NCI-H1417 treated with DMSO at 0.1 percent for 48 hours (cell line): ENCODE measurements at regions not wholly inside any gene's neighbourhood (a gene's known extent, or its start where the extent isn't known, plus 50 kb on each side); places are given as distances from the start of the nearest gene placed in this dataset.
"Not testable (repeated sequence)": the region's sequence is repeated elsewhere in the genome, so short reads cannot be mapped to it uniquely, and the experiment has no call there.

Experiments used
- DNase-seq: peaks from one replicate; lab custom pipeline; 2025; lab: John Stamatoyannopoulos, UW

GRCh38 chrX:39676434-39676833 is 421.3 kb downstream of the BCOR start:
- DNase-seq, result no peak

- no peak for DNase-seq
Observed at GRCh38 chrX:39677585-39677977, 420.2 kb downstream of the BCOR start.

DNA sequence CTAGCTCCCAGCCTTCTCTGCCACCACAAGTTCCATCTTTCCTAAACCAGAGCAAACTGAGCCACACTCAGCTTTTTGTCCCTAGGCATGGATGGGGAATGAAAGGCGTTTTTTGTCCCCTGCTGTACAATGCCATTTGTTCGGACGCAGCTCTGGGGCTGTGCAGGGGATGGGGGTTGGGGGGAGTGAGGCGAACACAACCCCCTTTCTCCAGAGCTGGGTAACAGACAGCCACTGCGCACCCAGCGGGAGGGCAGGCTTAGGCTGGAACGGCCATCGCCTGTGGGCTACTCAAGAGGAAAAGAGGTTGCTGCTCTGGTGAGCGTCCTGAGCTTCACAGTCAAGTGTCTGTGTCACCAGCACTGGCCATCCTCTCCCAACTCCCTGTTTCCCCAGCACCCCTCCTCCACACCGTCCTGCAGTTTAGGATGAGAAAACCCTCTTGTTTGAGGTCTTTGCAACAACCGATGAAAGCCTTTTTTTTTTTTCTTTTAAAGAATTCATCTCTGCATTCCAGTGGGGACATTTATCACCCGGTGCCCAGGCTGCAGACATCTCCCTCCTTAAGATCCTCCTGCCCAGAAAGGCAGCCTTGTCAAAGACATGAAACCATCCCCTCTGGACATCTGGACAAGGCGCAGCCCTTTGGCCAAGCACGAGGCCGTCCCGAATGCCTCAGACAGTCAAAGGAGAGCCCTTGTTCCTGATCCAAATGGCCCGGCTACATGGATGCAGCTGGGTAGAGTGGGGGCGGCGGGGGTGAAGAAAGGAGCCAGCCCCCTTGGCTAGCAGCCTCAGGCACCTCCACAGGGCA is 419.6 kb downstream of the BCOR start:
- no peak for DNase-seq

GRCh38 chrX:39678914-39679313 is 418.8 kb downstream of the BCOR start:
- no peak for DNase-seq

GRCh38 chrX:39679497-39680157 is 418.1 kb downstream of the BCOR start:
- DNase-seq, result no peak

GRCh38 chrX:39681885-39682284 is 415.9 kb downstream of the BCOR start:
- DNase-seq, result no peak

DNA sequence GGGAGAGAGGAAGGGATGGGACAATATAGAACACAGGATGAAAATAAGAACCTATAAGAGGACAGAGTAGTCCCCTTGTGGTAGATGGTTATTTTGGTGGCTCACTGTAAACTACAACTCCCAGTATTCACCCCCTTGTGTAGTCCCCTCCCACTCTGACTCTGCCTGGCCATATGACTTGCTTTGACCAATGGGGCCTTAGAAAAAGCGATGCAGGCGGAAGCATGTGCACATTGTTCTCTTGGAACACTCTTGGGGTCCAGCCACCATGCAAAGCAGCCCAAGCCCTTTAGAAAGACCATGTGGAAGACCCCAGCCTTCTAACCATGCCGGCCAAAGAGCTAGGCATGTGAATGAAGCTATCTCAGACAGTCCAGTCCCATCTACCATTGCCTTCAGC is 415.0 kb downstream of the BCOR start:
- no peak for DNase-seq

GRCh38 chrX:39688219-39688575 is 409.6 kb downstream of the BCOR start:
- DNase-seq, result no peak

- peak; percentile 60 for DNase-seq
Observed at GRCh38 chrX:39688576-39689375, 409.0 kb downstream of the BCOR start.

DNA sequence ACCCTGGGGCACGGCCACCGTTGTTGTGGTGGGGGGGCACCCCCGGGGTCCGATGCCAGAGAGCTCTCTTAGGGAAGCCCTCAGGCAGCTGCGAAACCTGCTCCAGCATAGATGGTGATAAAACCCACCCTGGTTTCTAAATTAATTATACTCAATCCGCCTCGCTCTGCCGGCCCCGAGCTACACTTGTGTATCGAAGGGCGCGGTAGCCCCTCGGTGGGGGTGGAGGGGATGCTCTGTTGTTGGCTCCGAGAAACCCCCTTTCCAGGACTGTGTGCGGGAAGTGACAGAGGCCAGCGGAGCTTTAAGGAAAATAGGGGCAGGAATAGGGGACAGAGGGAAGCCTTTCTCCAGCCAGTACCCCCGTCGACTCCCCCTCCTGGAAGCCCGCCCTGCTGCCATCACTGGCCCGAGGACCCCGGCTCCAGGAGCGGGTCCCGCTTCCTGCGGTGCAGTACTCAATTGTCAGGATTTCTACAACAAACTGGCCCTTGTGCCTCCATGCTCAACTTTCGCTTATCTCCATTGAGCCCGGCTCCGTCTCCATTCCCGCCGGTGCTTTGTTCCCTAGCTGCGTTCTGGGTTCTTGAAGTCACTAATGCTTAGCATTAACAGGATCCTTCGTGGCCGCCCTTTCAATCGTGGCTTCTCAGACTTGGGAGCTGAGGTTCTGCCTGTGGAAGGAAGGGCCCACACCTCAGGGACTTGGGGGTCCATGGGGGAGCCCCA is 408.2 kb downstream of the BCOR start:
- no peak for DNase-seq

DNA sequence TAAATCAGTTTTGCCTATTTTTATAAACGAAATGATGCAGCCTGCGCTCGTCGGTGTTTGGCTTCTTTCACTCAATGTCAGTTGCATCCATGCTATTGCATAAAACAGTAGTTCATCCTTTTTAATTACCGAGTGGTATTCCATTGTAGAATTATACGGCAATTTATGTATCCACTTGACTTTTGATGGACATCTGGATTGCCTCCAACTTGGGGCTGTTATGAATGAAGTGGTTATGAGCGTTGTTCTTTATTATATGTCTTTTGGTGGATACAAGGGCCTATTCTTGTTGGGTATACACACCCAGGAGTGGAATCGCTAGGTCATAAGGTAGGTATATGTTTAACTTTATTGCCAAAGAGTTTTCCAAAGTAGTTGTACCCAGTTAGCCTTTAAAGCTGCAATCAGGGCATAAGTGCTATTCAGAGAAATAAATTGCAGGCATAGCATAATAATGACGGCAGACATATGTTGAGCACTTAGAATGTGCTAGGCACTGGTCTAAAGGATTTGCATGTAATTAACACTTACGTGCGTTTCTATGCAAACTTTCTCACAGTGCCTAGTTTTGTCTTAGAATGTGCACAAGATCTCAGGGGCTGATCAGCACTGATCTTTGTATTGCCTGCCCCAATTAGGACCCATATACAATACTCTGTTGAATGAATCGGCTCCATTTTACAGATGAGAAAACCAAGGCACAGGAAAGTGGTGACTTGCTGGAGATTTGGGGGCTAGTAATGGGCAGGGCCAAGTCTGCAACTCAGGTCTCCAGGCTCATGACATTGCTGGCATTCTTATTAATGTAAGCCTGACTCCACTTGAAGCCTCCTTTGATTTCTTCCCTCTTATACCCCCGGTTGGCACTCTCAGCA is 407.0 kb downstream of the BCOR start:
- no peak for DNase-seq

DNA sequence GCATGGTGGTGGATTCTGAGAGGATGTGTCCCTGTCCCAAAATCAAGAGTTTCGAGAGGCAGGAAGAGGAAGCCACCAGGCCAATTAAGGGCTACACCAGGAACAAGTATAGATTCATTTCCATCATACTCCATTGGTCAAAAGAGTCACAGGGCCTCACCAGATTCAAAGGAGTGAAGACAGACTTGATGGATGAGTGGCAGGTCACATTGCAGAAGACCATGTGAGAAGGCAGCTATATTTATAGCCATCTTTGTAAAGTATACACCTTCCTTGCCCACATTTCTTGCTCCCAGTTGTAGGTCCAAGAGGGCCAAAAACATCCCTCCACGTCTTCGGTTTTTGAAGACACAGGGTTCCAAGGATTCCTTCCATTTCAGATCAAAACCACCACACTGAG is 406.0 kb downstream of the BCOR start:
- no peak for DNase-seq

DNA sequence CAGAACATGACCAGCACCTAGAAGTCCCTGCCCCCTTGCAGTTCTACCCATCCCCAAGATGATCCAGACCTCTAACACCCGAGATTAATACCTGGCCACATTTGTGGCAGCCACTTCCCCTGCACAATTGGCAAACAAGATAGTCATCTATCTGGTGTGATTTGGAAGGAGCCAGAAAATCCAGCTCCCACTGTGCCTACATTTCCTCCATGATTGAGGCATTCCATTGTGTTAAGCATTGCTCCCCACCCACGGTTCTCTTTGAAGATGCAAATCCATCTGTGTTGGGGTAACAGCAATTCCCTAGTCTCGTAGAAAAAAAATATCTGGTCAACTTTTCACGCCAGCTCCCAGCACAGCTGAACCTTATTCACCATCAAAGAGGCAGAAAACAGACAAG is 405.0 kb downstream of the BCOR start:
- DNase-seq, result no peak

- DNase-seq, result no peak
Observed at GRCh38 chrX:39693298-39693697, 404.5 kb downstream of the BCOR start.

DNA sequence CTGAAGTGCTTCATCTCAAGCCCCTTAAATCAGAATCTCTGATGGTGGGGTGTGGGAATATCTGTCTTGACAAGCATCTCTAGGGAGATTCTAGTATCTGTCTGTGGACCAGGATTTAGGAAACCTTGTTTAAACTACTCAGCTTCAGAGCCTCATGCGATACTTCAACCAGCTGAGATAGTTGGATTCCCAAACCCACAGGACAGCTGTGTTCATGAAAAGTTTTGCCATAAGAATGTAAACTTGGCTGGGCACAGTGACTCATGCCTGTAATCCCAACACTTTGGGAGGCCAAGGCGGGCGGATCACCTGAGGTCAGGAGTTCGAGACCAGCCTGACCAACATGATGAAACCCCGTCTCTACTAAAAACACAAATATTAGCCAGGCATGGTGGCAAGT is 395.1 kb downstream of the BCOR start:
- DNase-seq, result not testable (repeated sequence)

DNA sequence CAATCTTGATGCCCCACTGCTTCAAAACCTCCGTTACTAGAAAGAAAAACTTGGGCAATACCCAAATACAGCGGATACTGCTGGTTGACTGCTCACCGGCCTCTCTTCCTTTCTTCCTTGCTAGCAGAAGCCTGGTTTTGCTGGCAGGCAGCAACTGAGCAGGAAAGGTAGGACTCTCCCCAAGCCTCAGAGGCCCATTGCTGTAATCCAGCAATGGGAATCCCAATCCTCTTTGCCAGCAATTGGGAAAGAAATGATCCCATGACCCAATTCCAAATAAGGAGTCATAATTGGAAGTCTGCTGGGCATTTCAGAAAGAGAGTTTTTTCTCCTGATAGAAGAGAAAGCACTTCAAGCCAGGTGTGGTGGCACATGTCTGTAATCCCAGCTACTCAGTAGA is 394.5 kb downstream of the BCOR start:
- DNase-seq, result no peak

- no peak for DNase-seq
Observed at GRCh38 chrX:39704590-39704989, 393.2 kb downstream of the BCOR start.

DNA sequence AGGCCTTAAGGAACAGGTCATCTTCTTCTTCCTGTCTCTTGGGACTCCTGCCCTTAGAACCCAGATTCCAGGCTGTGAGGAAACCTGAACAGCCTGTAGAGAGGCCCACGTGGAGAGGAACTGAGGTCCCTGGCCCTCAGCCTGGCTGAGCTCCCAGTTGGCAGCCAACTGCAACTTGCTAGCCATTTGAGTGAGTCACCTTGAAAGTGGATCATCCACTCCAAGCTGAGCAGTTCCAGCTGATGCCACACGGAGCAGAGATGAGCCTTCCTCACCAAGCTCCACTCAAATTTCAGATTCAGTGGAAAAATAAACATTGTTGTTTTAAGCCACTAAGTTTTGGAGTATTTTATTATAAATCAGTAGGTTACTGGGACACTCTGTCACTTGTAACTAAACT is 392.5 kb downstream of the BCOR start:
- DNase-seq, result no peak

DNA sequence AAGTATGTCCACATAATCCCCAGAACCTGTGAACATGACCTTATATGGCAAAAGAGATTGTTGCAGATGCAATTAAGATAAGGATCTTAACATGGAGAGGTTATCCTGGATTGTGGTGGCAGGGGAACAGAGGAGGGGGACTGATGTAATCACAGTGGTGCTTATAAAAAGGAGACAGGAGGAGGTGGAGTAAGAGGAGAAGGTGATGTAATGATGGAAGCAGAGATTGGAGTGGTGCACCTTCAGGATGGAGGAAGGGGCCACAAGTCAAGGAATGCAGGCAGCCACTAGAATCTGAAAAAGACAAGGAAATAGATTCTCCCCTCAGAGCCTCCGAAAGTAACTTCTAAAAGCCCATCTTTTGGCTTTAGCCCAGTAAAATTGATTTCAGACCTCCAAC is 388.4 kb downstream of the BCOR start:
- DNase-seq, result no peak

DNA sequence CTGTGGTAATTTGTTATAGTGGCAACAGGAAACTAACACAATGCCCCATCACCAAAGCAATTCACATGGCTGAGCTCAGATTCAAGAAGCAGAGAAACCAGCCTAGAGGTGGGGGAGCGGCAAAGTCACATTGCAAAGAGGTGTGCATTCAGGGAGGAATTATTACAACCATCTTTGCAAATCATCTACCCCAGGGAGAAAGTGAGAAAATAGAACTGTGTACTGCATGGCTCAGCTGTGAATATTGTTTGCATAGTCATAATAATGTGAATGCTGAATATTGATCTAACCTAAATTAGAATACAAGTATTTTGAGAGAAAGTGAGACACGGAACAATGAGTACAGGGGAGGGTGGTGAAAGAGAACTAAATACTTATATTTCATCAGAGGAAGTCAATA is 387.9 kb downstream of the BCOR start:
- no peak for DNase-seq

GRCh38 chrX:39710776-39711175 is 387.0 kb downstream of the BCOR start:
- no peak for DNase-seq
